HFFc6 (cell line): ENCODE measurements at regions not wholly inside any gene's neighbourhood (a gene's known extent, or its start where the extent isn't known, plus 50 kb on each side); places are given as distances from the start of the nearest gene placed in this dataset.

ENCODE experiments used
- DNase-seq: peaks from one replicate; pipeline ENCODE4 v3.0.0-alpha.2; 2018
- H3K27ac Mint-ChIP-seq: 2 replicates; pipeline ENCODE4 v1.8.0; 2020; ENCODE audit warnings: mild to moderate bottlenecking, mixed read lengths
- H3K27me3 Mint-ChIP-seq: 2 replicates; pipeline ENCODE4 v1.8.0; 2021; ENCODE audit warnings: mild to moderate bottlenecking, moderate library complexity, mixed read lengths; ENCODE audit not compliant: insufficient read depth
- H3K36me3 Mint-ChIP-seq: 2 replicates; pipeline ENCODE4 v1.8.0; 2021; ENCODE audit warnings: low read depth, mixed read lengths
- H3K4me1 Mint-ChIP-seq: 2 replicates; pipeline ENCODE4 v1.8.0; 2020; ENCODE audit warnings: low read depth, mixed read lengths
- H3K4me3 Mint-ChIP-seq: 2 replicates; pipeline ENCODE4 v1.8.0; 2020; ENCODE audit warnings: mild to moderate bottlenecking, moderate library complexity, mixed read lengths
- H3K9me3 Mint-ChIP-seq: 2 replicates; pipeline ENCODE4 v1.8.0; 2020; ENCODE audit warnings: mild to moderate bottlenecking, mixed read lengths
- CTCF ChIP-seq: fragments of 200-600 bp; sonication (generic); IDR thresholded peaks from 2 replicates; pipeline ENCODE4 v1.5.0; 2021; ENCODE audit warnings: antibody characterized with exemption, mild to moderate bottlenecking

GRCh38 chr2:74743039-74743438, 89.0 kb downstream of the SEMA4F start:
- DNase-seq, result no peak
- no peaks in the 10 kb centered on the region for H3K9me3 Mint-ChIP-seq
- H3K27ac Mint-ChIP-seq, result peak overlapping the region; percentile 86; the same call in 1 of the 2 replicates
- H3K27me3 Mint-ChIP-seq, result peaks cover 7% of the 10 kb centered on the region
- H3K4me3 Mint-ChIP-seq, result no peak overlapping the region
- TF ChIP-seq CTCF, result no peak
- no peaks in the 10 kb centered on the region for H3K36me3 Mint-ChIP-seq
- H3K4me1 Mint-ChIP-seq, result peaks cover 52% of the 10 kb centered on the region

GRCh38 chr2:74743778-74744177, 89.7 kb downstream of the SEMA4F start:
- Mint-ChIP-seq H3K9me3 (no peaks in the 10 kb centered on the region), H3K27me3 (peaks cover 7% of the 10 kb centered on the region), H3K4me3 (no peak overlapping the region), H3K4me1 (peaks cover 48% of the 10 kb centered on the region), H3K36me3 (no peaks in the 10 kb centered on the region), H3K27ac (no peak overlapping the region)
- no peak for TF ChIP-seq CTCF
- no peak for DNase-seq

GRCh38 chr2:74744731-74745515, 89.0 kb upstream of the HK2 start:
- no peak for TF ChIP-seq CTCF
- no peak overlapping the region for H3K27ac Mint-ChIP-seq
- no peak for DNase-seq
- no peaks in the 10 kb centered on the region for H3K9me3 Mint-ChIP-seq
- H3K27me3 Mint-ChIP-seq, result peaks cover 7% of the 10 kb centered on the region
- H3K36me3 Mint-ChIP-seq, result no peaks in the 10 kb centered on the region
- H3K4me1 Mint-ChIP-seq, result peaks cover 37% of the 10 kb centered on the region
- no peak overlapping the region for H3K4me3 Mint-ChIP-seq

GRCh38 chr2:74745766-74746165, 88.2 kb upstream of the HK2 start:
- Mint-ChIP-seq H3K27ac (no peak overlapping the region), H3K9me3 (no peaks in the 10 kb centered on the region)

GRCh38 chr2:74746480-74746879, 87.4 kb upstream of the HK2 start:
- H3K4me1 Mint-ChIP-seq, result peaks cover 21% of the 10 kb centered on the region
- H3K9me3 Mint-ChIP-seq, result no peaks in the 10 kb centered on the region
- H3K4me3 Mint-ChIP-seq, result no peak overlapping the region
- H3K36me3 Mint-ChIP-seq, result no peaks in the 10 kb centered on the region
- TF ChIP-seq CTCF, result no peak
- peaks cover 7% of the 10 kb centered on the region; the same call in 1 of the 2 replicates for H3K27me3 Mint-ChIP-seq
- H3K27ac Mint-ChIP-seq, result no peak overlapping the region
- no peak for DNase-seq

More at GRCh38 chr2:74745766-74746165, 88.2 kb upstream of the HK2 start:
- Mint-ChIP-seq H3K27me3 (peaks cover 7% of the 10 kb centered on the region; the same call in 1 of the 2 replicates), H3K4me1 (peaks cover 28% of the 10 kb centered on the region), H3K4me3 (no peak overlapping the region), H3K36me3 (no peaks in the 10 kb centered on the region)
- no peak for DNase-seq
- no peak for TF ChIP-seq CTCF
